HL-60 (cell line): ENCODE measurements at regions not wholly inside any gene's neighbourhood (a gene's known extent, or its start where the extent isn't known, plus 50 kb on each side); places are given as distances from the start of the nearest gene placed in this dataset.

Source experiments
- CTCF ChIP-seq: IDR thresholded peaks from one replicate; pipeline ENCODE4 v1.5.1; 2011; ENCODE audit warnings: low read length, control low read depth, inconsistent platforms; ENCODE audit not compliant: insufficient read depth
- POLR2AphosphoS5 ChIP-seq: IDR thresholded peaks from 2 replicates; pipeline ENCODE4 v1.6.1; 2012; ENCODE audit warnings: low read depth
- REST ChIP-seq: IDR thresholded peaks from 2 replicates; pipeline ENCODE4 v1.6.1; 2012; ENCODE audit warnings: low read depth; ENCODE audit not compliant: insufficient replicate concordance

- TF ChIP-seq REST (no peak), CTCF (no peak), POLR2AphosphoS5 (no peak)
These were observed 62.3 kb upstream of the CTBP2 start for GRCh38 chr10:125222515-125223308.
